SK-N-SH treated with all-trans-retinoic acid at 6 μM for 48 hours (cell line): ENCODE measurements at regions not wholly inside any gene's neighbourhood (a gene's known extent, or its start where the extent isn't known, plus 50 kb on each side); places are given as distances from the start of the nearest gene placed in this dataset.

Source experiments
- CREB5 ChIP-seq: fragments of 250-450 bp; sonication (Bioruptor Pico); IDR thresholded peaks from 2 replicates; pipeline ENCODE4 v1.5.1; 2020; ENCODE audit warnings: low read depth, mild to moderate bottlenecking, moderate library complexity
- SNAI2 ChIP-seq: fragments of 250-450 bp; sonication (Bioruptor Pico); IDR thresholded peaks from 2 replicates; pipeline ENCODE4 v1.5.0; 2020; ENCODE audit warnings: mild to moderate bottlenecking, moderate library complexity
- ZC3H10 ChIP-seq: fragments of 250-450 bp; sonication (Bioruptor Pico); IDR thresholded peaks from 2 replicates; pipeline ENCODE4 v1.5.1; 2021; ENCODE audit warnings: mild to moderate bottlenecking, moderate library complexity

GRCh38 chr12:61846765-61847164 is 413.4 kb upstream of the USP15 start:
- TF ChIP-seq SNAI2 (CRISPR knock-in tag) (no peak), ZC3H10 (no peak), CREB5 (no peak)
